IMR-90 (cell line): ENCODE measurements at regions not wholly inside any gene's neighbourhood (a gene's known extent, or its start where the extent isn't known, plus 50 kb on each side); places are given as distances from the start of the nearest gene placed in this dataset.

Experiments
- ATAC-seq: fragments of 200-7000 bp; cut with Tn5 transposase; 2 replicates; pipeline ENCODE4 v1.9.1; 2020; ENCODE audit warnings: low read depth, mild to moderate bottlenecking, moderate library complexity
- BruUV-seq: library from RNA; stranded (reverse); fragments of 400-500 nt; replicated peaks from 2 replicates; lab custom pipeline; 2021; lab: Mats Ljungman, UMichigan
- CTCF ChIA-PET: fragments of 300-600 bp; formaldehyde crosslinking; extraction: SDS; loops from one replicate; lab custom pipeline; 2021; ENCODE audit warnings: antibody characterized with exemption; lab: Yijun Ruan, JAX
- POLR2A ChIA-PET: fragments of 300-600 bp; sonication (Branson Sonifier 250); formaldehyde crosslinking; loops from one replicate; lab custom pipeline; 2022; ENCODE audit warnings: antibody characterized with exemption; ENCODE audit not compliant: unreplicated experiment; lab: Charles Lee
- DNase-seq: peaks from one replicate; pipeline ENCODE4 v3.0.0; 2013
- H2AFZ ChIP-seq: replicated peaks from 2 replicates; pipeline ENCODE3; 2013; ENCODE audit warnings: low read length, mild to moderate bottlenecking; ENCODE audit not compliant: poor library complexity
- H2AK5ac ChIP-seq: 2 replicates; pipeline ENCODE4 v1.6.1; 2013; ENCODE audit warnings: low read depth, low read length, inconsistent platforms
- H2AK9ac ChIP-seq: replicated peaks from 2 replicates; pipeline ENCODE3; 2013; ENCODE audit warnings: mild to moderate bottlenecking, low read depth, low read length, moderate library complexity; ENCODE audit not compliant: poor library complexity
- H2BK120ac ChIP-seq: 2 replicates; pipeline ENCODE4 v1.6.1; 2013; ENCODE audit warnings: low read depth, low read length, inconsistent platforms
- H2BK15ac ChIP-seq: 3 replicates; pipeline ENCODE4 v1.6.1; 2013; ENCODE audit warnings: low read depth, low read length, inconsistent platforms
- H2BK20ac ChIP-seq: 2 replicates; pipeline ENCODE4 v1.6.1; 2013; ENCODE audit warnings: low read depth, mild to moderate bottlenecking, inconsistent platforms, low read length, moderate library complexity
- H2BK5ac ChIP-seq: 2 replicates; pipeline ENCODE4 v1.6.1; 2013; ENCODE audit warnings: mild to moderate bottlenecking, low read depth, low read length, inconsistent platforms; ENCODE audit not compliant: poor library complexity, severe bottlenecking
- H3K14ac ChIP-seq: replicated peaks from 2 replicates; pipeline ENCODE4 v1.6.1; 2013; ENCODE audit warnings: low read depth, low read length, inconsistent platforms
- H3K18ac ChIP-seq: 2 replicates; pipeline ENCODE4 v1.6.1; 2013; ENCODE audit warnings: low read depth, low read length, control low read depth
- H3K23ac ChIP-seq: 2 replicates; pipeline ENCODE4 v1.6.1; 2013; ENCODE audit warnings: low read depth, low read length, inconsistent platforms
- H3K27ac ChIP-seq: 2 replicates; pipeline ENCODE4 v1.5.1; 2013; ENCODE audit warnings: mild to moderate bottlenecking, control low read depth, low read length; ENCODE audit not compliant: insufficient read depth
- H3K27me3 ChIP-seq: 2 replicates; pipeline ENCODE4 v1.6.1; 2013; ENCODE audit warnings: low read length; ENCODE audit not compliant: control insufficient read depth, insufficient read depth
- H3K36me3 ChIP-seq: 2 replicates; pipeline ENCODE4 v1.6.1; 2013; ENCODE audit warnings: low read length, mixed read lengths; ENCODE audit not compliant: control insufficient read depth, insufficient read depth
- H3K4ac ChIP-seq: 2 replicates; pipeline ENCODE4 v1.6.1; 2013; ENCODE audit warnings: low read depth, low read length, inconsistent platforms
- H3K4me1 ChIP-seq: 2 replicates; pipeline ENCODE4 v1.6.1; 2013; ENCODE audit warnings: low read length, mixed read lengths; ENCODE audit not compliant: control insufficient read depth, insufficient read depth
- H3K4me2 ChIP-seq: 2 replicates; pipeline ENCODE4 v1.6.1; 2013; ENCODE audit warnings: low read depth, mild to moderate bottlenecking, control low read depth, low read length, moderate library complexity
- H3K4me3 ChIP-seq: 2 replicates; pipeline ENCODE4 v1.5.1; 2013; ENCODE audit warnings: low read depth, mild to moderate bottlenecking, control low read depth, low read length, moderate library complexity; ENCODE audit not compliant: insufficient read depth
- H3K56ac ChIP-seq: 2 replicates; pipeline ENCODE4 v1.6.1; 2013; ENCODE audit warnings: low read length, inconsistent platforms; ENCODE audit not compliant: insufficient read depth; ENCODE audit errors: extremely low read depth
- H3K79me1 ChIP-seq, 2 experiments: 2 replicates each; pipeline ENCODE4 v1.6.1; 2013; ENCODE audit warnings: low read length in 2 of 2, inconsistent platforms in 1 of 2, low read depth in 1 of 2
- H3K9ac ChIP-seq: 2 replicates; pipeline ENCODE4 v1.6.1; 2013; ENCODE audit warnings: low read depth, low read length, control low read depth
- H3K9me1 ChIP-seq: 2 replicates; pipeline ENCODE4 v1.6.1; 2013; ENCODE audit warnings: low read length, inconsistent platforms; ENCODE audit not compliant: insufficient read depth
- H3K9me3 ChIP-seq: 2 replicates; pipeline ENCODE4 v1.6.1; 2013; ENCODE audit warnings: low read length; ENCODE audit not compliant: control insufficient read depth, insufficient read depth
- H4K20me1 ChIP-seq: 2 replicates; pipeline ENCODE4 v1.6.1; 2013; ENCODE audit warnings: low read length, inconsistent platforms; ENCODE audit not compliant: insufficient read depth
- H4K5ac ChIP-seq: 2 replicates; pipeline ENCODE4 v1.6.1; 2013; ENCODE audit warnings: mild to moderate bottlenecking, low read depth, low read length, control low read depth
- H4K8ac ChIP-seq, 2 experiments: 2 replicates each; pipeline ENCODE4 v1.6.1; 2013; ENCODE audit warnings: low read depth in 2 of 2, low read length in 2 of 2, control low read depth in 1 of 2, inconsistent platforms in 1 of 2
- H4K91ac ChIP-seq: 2 replicates; pipeline ENCODE4 v1.6.1; 2013; ENCODE audit warnings: low read depth, low read length, inconsistent platforms; ENCODE audit not compliant: insufficient read depth
- CTCF ChIP-seq: conservative IDR thresholded peaks from 2 replicates; pipeline ENCODE4 v1.5.1; 2012; ENCODE audit warnings: mild to moderate bottlenecking, low read depth, low read length, improper control_type of control experiment
- RCOR1 ChIP-seq: IDR thresholded peaks from 2 replicates; pipeline ENCODE4 v1.6.1; 2012; ENCODE audit warnings: mild to moderate bottlenecking, low read length, improper control_type of control experiment; ENCODE audit not compliant: insufficient replicate concordance
- SMC3 ChIP-seq: fragments of 150-350 bp; IDR thresholded peaks from 2 replicates; pipeline ENCODE4 v1.6.1; 2016; ENCODE audit warnings: low read depth, mild to moderate bottlenecking, antibody characterized with exemption, low read length, moderate library complexity
- WGBS, 2 experiments: methylation state at CpG; one replicate each; pipeline versions ENCODE4 v1.1.5 to v1.1.7; 2013; ENCODE audit warnings: missing lambda C conversion rate in 2 of 2; ENCODE audit not compliant: insufficient read length in 1 of 2; ENCODE audit errors: extremely low coverage in 2 of 2; 5-methylcytosine and 5-hydroxymethylcytosine counted together
- dilution Hi-C: fragments of 300-500 bp; cut with HindIII; formaldehyde crosslinking; loops from one replicate; pipeline ENCODE4 v1.14.3; 2018; ENCODE audit warnings: low sequenced_read_pairs; ENCODE audit not compliant: unreplicated experiment
- in situ Hi-C: fragments of 300-500 bp; cut with MboI; formaldehyde crosslinking; loops from 3 replicates; pipeline ENCODE4 v1.14.3; 2019; ENCODE audit warnings: low sequenced_read_pairs, inconsistent platforms, mixed read lengths
- intact Hi-C: fragments of 100-400 bp; cut with micrococcal nuclease; formaldehyde crosslinking; loops from 2 replicates; pipeline ENCODE4 v1.10.0; 2022

GRCh38 chr5:56314529-56314928, 81.4 kb upstream of the ANKRD55 start:
- Histone ChIP-seq H3K4me2 (no peak overlapping the region), H3K14ac (no peak overlapping the region), H2AFZ (no peak overlapping the region), H3K56ac (no peak overlapping the region), H2BK15ac (no peak overlapping the region), H3K9me3 (no peaks in the 10 kb centered on the region), H3K18ac (no peak overlapping the region), H3K27me3 (no peaks in the 10 kb centered on the region), H2BK120ac (0 out of 2 replicates have a peak overlapping the region, but pooled peaks have one; percentile 20), H3K4ac (no peak overlapping the region), H4K8ac (no peak overlapping the region), H2BK20ac (no peak overlapping the region), H3K27ac (no peak overlapping the region), H2AK9ac (no peak overlapping the region), H4K5ac (no peak overlapping the region), H3K79me1 (no peaks in the 10 kb centered on the region), H3K36me3 (no peaks in the 10 kb centered on the region), H3K9ac (no peak overlapping the region), H2AK5ac (0 out of 2 replicates have a peak overlapping the region, but pooled peaks have one; percentile 3), H3K4me1 (peaks cover 9% of the 10 kb centered on the region; the same call in 1 of the 2 replicates), H4K20me1 (no peaks in the 10 kb centered on the region), H3K9me1 (peaks cover 4% of the 10 kb centered on the region; the same call in 1 of the 2 replicates), H3K4me3 (no peak overlapping the region), H3K23ac (no peak overlapping the region), H4K91ac (peak overlapping the region; percentile 28; the same call in 1 of the 2 replicates), H2BK5ac (no peak overlapping the region)
- no CpG with 5 or more reads among the region's 6 CpGs for WGBS, 2 experiments
- ChIA-PET POLR2A (no interaction called here), CTCF (no interaction called here)
- no TSS peak for BruUV-seq
- DNase-seq (no peak), ATAC-seq (no peak)
- TF ChIP-seq CTCF (0 out of 2 replicates have a peak, but pooled peaks have one; percentile 10), SMC3 (0 out of 2 replicates have a peak, but pooled peaks have one; percentile 7), RCOR1 (no peak)
- intact Hi-C loops, result no loop called here
- dilution Hi-C loops, result no loop called here
- in situ Hi-C loops, result no loop called here
